ENCODE measurements at regions not wholly inside any gene's neighbourhood (a gene's known extent, or its start where the extent isn't known, plus 50 kb on each side); places are given as distances from the start of the nearest gene placed in this dataset.
"Not testable (repeated sequence)": the region's sequence is repeated elsewhere in the genome, so short reads cannot be mapped to it uniquely, and the experiment has no call there.

DNA sequence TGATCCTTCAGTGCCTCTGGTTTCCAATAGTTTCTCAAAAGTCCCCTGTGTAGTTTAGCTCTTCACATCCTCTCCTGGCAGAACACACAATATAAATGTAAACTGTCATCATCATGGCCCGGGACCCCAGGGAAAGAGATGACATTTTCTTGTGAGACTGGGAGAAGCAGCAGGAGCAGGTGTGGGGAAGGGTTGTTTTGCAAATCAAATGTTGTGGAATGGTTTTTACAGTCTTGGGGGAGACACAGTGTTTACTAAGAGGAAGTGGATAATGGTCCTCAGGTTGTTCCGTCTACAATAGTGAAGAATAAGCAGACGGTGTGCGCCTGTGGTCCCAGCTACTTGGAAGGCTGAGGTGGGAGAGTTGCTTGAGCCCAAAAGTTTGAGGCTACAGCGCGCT is 159.1 kb downstream of the SEC23IP start:
- no peak for DNase-seq

DNA sequence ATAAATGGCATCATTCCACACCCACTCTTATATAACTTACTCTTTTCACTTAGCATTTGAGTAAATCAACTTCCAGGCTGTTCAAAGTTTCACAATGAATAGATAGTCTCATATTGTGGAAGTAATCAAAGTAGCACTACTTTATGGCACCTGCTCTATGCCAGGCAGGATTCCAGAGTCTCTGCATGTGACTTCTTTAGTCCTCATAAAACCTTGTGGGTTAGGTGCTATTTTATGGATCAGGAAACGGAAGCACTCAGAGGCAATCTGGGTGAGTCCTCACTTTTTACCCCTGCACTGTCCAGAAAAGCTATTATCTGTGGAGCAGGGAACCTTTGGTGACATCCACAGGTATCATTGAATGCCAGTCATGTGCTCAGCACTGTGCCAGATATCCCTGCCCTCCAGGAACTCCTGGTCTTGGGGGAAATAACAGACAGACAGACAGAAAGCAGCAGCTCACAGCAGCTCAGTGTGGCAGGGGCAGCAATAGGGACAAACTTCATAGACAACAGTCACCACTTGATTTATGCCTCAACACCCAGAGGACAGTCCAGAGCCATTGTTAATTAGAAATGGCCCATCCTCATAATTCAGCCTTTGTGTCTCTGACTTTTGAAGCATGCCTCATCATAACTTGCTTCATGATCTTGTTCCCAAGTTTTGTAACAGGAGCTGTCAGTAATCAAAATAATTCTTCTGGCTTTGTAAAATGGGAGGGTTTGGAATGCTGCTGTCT is 160.6 kb downstream of the SEC23IP start:
- no peak for DNase-seq

- not testable (repeated sequence) for DNase-seq
These were observed 167.3 kb downstream of the SEC23IP start for GRCh38 chr10:120059790-120060189.

GRCh38 chr10:120067427-120067826 is 174.9 kb downstream of the SEC23IP start:
- DNase-seq: no peak

- DNase-seq: no peak
These were observed 177.2 kb downstream of the SEC23IP start for GRCh38 chr10:120069700-120070099.

DNA sequence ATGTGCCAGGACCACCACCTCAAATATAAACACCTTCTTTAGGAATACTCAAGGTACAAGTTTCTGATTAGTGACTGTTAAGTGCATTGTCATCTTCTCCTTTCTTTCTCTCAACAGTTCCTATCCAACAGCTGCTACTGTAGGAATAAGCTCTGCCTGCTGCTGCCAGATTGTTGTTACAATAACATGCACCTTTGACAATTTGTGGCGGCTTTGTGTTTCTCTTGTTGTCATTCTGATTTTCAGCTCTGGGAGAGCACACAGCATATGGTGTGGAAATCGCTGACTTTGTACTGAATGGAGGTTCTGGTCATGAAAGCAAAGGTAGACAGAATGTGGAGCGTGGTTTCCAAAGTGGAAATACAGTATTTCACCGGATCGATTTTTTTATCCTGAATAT is 182.8 kb downstream of the SEC23IP start:
- no peak for DNase-seq

DNA sequence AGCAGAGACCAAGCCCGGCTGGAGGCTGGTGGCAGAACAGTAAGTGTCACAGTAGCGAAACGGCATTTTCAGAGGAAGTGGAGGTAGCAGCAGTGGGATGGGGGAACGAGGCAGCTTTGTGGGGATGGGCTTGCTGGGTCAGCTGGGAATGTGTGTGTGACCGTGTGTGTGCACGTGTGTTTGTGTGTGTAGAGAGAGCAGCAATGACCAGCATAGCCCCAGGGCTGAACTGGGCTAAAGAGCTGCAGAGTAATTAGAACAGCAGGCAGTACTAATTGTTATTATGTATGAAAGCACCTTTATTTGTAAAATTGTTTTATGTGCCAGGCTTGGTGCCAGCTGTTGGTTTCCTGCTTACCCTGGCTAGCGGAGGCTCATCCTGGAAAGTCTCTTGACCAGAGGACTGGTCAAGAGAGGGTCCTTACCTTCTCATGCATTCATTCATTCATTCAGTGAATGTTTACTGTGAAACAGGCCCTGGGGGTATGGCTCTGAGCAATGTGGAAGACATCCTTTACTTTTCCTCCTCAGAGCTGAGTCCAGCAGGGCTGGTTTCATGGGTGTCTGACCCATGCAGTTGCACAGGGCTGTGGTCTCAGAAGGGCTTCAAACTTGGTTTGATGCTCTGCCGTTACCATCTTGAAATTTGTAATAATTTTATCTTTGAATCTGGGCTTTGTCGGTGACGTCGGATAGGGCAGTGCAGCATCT is 184.6 kb downstream of the SEC23IP start:
- no peak for DNase-seq

DNA sequence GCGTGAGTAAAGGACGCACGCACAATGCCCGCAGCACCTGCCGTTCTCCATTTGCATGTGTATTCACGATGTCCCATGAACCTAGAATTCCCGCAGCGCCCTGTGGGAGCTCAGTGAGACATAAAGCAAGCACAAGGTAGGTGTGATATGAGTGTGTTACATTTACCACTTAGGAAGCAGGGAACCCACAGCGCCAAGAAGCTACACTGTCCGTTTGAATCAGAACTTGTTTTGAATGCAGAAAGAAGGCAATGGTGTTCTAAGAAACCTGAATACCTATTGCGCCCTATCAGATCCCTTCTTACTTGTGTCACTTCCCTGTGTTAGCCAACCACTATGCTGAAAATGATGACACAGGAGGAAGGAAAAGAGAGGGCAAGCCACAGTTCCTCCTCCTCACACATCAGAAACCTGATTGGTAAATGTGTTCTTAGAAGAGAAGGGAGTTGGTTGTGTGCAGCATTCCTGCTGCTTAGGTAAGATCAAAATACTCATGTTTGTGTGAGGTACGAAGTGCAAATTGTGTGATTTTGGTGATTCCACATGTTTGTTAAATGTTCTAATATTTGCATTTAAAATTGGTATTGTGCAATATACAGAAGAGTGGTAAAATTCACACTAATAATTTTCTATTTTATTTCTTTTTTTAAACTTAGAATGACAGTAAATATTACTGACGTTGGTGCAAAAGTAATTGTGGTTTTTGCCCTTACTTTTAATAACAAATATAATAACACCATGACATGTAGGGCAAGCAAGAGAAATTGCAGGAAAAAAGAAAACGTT is 185.4 kb downstream of the SEC23IP start:
- DNase-seq: no peak

- no peak for DNase-seq
These were observed 192.7 kb downstream of the SEC23IP start for GRCh38 chr10:120085096-120085796.

DNA sequence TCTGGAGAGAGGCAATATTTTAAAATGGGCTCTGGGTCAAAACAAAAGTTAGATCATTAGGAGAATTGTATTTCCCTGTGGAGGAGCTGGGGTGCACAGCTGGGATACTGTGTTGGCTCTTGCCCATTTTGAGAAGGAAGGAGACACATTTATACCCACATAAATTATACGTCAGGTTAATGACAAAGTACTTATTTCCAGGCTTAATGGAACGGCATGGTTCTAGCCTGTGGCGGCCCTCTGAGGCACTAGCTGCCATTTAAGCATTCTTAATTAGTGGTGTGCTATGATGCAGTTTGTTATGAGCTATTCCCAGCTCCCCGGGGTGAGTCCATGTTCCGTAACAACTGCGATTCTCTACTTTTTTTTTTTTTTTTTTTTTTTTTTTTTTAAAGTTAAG is 193.5 kb downstream of the SEC23IP start:
- DNase-seq: no peak

GRCh38 chr10:120087109-120087508 is 194.6 kb downstream of the SEC23IP start:
- DNase-seq: no peak

GRCh38 chr10:120095875-120096274 is 203.3 kb downstream of the SEC23IP start:
- no peak for DNase-seq

- no peak for DNase-seq
These were observed 205.2 kb downstream of the SEC23IP start for GRCh38 chr10:120097766-120098165.

GRCh38 chr10:120098232-120098930 is 205.9 kb downstream of the SEC23IP start:
- DNase-seq: no peak

DNA sequence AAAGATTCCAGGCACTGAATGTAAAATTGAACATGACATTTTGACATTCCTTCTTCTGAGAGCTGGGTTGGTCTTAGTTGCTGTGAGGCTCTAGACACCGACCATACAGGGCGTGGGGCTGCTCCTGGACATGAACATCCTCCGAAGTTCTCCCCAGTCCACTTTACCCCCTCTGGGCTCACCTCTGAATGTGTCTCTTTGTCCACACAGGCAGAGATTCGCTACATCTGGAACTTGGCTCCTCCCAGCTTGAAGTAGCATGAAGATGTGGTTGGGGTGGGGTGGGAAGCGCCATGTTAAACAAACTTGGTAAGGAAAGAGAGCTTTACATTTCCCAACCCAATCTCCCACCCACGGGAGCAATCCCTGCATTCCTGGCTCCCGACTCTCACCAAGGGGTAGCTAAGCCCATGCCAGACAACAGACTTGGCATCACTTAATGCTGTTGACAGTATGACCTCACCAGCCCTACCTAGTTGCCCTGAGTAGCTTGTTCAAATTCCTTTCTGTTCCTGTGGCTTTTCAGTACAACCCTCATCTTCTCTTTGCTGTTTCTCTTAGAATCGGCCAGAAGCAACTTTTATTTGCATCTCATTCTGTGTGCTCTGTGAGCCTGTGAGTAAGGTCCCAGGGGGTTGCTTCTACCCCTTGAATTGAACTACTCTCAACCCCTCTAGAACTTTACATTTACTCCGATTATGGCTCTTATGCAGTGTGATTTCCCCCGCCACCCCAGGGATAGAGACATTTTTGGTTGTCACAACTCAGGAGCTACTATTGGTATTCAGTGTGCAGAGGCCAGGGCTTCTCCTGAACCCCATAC is 211.4 kb downstream of the SEC23IP start:
- no peak for DNase-seq

DNA sequence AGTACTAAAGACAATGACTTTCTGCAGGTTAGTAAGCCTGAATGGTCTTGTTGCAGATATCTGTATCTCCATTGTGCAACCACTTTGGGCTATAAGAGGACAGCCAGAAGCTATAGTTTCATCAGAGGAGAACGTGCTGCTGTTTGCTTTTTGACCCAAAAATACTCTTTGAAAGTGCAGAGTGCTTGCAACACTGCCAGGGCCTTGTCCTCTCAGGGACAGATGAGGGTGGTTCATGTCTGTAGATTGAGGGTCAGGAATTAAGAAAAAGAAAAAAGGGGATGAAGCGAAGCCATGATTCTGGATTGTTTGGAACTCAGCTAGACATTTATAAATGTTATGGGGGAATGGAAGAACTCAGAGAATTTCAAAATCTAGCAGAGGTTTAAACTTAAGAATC is 212.5 kb downstream of the SEC23IP start:
- no peak for DNase-seq

- DNase-seq: no peak
These were observed 213.0 kb downstream of the SEC23IP start for GRCh38 chr10:120105492-120105891.

DNA sequence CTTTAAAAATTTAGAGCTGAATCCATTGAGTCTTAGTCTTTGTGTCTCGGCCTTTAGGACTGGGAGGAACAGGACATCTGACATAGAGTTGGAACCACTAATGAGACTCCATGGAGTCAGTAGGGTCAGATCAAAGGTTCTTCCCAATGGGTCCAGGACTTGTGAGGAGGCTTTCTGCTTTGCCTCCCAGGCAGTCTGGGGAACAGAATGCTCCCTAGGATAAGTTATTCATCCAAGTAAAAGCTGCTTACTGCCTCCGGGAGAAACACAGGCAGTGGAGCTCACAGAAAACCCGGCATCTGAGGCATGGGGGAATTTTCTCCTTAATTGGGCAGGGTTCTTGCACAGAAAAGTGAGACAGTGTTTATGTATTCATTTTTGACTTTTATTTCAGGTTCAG is 216.4 kb downstream of the SEC23IP start:
- DNase-seq: no peak

DNA sequence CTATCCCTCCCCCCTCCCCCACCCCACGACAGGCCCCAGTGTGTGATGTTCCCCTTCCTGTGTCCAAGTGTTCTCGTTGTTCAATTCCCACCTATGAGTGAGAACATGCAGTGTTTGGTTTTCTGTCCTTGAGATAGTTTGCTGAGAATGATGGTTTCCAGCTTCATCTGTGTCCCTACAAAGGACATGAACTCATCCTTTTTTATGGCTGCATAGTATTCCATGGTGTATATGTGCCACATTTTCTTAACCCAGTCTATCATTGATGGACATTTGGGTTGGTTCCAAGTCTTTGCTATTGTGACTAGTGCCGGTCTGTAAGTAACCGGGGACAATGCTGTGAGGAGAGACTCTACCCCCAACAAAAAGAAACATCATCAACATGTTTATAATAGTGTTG is 217.2 kb downstream of the SEC23IP start:
- DNase-seq: not testable (repeated sequence)

DNA sequence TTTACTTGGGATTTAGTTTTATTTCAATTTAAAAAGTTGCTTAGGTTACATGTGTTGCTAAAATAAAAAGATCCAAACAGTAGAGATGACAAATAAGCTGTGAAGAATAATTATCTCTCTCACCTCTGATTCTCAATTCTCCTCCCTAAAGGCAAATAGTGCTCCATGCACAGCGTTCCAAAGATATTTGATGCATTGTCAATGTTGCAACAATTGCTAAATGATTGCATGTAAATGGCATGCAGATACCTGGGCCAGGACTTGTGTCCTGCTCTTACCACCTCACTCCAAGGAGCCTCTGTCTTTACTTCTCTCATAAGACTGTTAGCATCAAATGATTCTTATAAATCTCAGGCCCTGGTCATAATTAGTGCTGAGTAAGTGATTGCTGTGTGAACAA is 217.7 kb downstream of the SEC23IP start:
- DNase-seq: no peak

DNA sequence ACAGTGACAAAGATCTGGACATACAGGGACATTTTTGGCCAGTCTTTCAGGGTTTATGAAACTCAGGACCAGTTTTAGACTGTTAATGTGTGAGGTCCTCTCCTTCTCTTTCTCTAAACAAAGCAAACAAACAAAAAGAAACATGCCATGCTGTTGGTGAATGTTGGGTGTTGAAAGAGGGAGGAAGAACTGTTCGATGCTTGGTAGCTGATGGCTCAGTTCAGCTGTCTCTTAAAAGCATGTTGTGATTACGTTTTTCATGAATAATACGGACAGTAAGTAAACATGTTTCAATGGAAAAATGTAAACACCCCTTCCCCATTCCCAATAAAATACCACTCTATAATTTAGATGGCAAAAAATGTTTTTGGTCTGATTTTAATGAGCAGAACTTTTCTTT is 219.1 kb downstream of the SEC23IP start:
- DNase-seq: no peak

DNA sequence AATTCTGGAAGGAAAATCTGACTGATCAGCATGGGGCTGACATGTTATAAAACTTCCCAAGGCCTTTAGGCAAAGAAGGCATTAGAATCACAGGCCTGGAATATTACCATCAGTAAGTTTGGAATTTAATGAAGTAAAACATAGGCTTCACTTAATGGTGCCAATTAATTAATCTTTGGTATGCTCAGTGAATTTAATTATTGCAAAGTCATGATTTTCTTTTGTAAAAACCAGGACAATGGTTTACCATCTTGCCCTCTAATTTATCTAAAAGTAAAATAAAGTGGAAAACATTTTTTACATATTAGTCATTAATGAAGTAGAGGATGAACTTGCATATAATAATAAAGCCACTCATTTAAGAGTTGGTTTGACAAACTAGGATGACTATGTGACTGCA is 220.3 kb downstream of the SEC23IP start:
- no peak for DNase-seq
